IMR-90 (cell line): ENCODE measurements at regions not wholly inside any gene's neighbourhood (a gene's known extent, or its start where the extent isn't known, plus 50 kb on each side); places are given as distances from the start of the nearest gene placed in this dataset.

Source experiments
- ATAC-seq: fragments of 200-7000 bp; cut with Tn5 transposase; 2 replicates; pipeline ENCODE4 v1.9.1; 2020; ENCODE audit warnings: low read depth, mild to moderate bottlenecking, moderate library complexity
- BruUV-seq: library from RNA; stranded (reverse); fragments of 400-500 nt; replicated peaks from 2 replicates; lab custom pipeline; 2021; lab: Mats Ljungman, UMichigan
- CTCF ChIA-PET: fragments of 300-600 bp; formaldehyde crosslinking; extraction: SDS; loops from one replicate; lab custom pipeline; 2021; ENCODE audit warnings: antibody characterized with exemption; lab: Yijun Ruan, JAX
- POLR2A ChIA-PET: fragments of 300-600 bp; sonication (Branson Sonifier 250); formaldehyde crosslinking; loops from one replicate; lab custom pipeline; 2022; ENCODE audit warnings: antibody characterized with exemption; ENCODE audit not compliant: unreplicated experiment; lab: Charles Lee
- DNase-seq: peaks from one replicate; pipeline ENCODE4 v3.0.0; 2013
- H2AFZ ChIP-seq: replicated peaks from 2 replicates; pipeline ENCODE3; 2013; ENCODE audit warnings: low read length, mild to moderate bottlenecking; ENCODE audit not compliant: poor library complexity
- H2AK5ac ChIP-seq: 2 replicates; pipeline ENCODE4 v1.6.1; 2013; ENCODE audit warnings: low read depth, low read length, inconsistent platforms
- H2AK9ac ChIP-seq: replicated peaks from 2 replicates; pipeline ENCODE3; 2013; ENCODE audit warnings: mild to moderate bottlenecking, low read depth, low read length, moderate library complexity; ENCODE audit not compliant: poor library complexity
- H2BK120ac ChIP-seq: 2 replicates; pipeline ENCODE4 v1.6.1; 2013; ENCODE audit warnings: low read depth, low read length, inconsistent platforms
- H2BK15ac ChIP-seq: 3 replicates; pipeline ENCODE4 v1.6.1; 2013; ENCODE audit warnings: low read depth, low read length, inconsistent platforms
- H2BK20ac ChIP-seq: 2 replicates; pipeline ENCODE4 v1.6.1; 2013; ENCODE audit warnings: low read depth, mild to moderate bottlenecking, inconsistent platforms, low read length, moderate library complexity
- H2BK5ac ChIP-seq: 2 replicates; pipeline ENCODE4 v1.6.1; 2013; ENCODE audit warnings: mild to moderate bottlenecking, low read depth, low read length, inconsistent platforms; ENCODE audit not compliant: poor library complexity, severe bottlenecking
- H3K14ac ChIP-seq: replicated peaks from 2 replicates; pipeline ENCODE4 v1.6.1; 2013; ENCODE audit warnings: low read depth, low read length, inconsistent platforms
- H3K18ac ChIP-seq: 2 replicates; pipeline ENCODE4 v1.6.1; 2013; ENCODE audit warnings: low read depth, low read length, control low read depth
- H3K23ac ChIP-seq: 2 replicates; pipeline ENCODE4 v1.6.1; 2013; ENCODE audit warnings: low read depth, low read length, inconsistent platforms
- H3K27ac ChIP-seq: 2 replicates; pipeline ENCODE4 v1.5.1; 2013; ENCODE audit warnings: mild to moderate bottlenecking, control low read depth, low read length; ENCODE audit not compliant: insufficient read depth
- H3K27me3 ChIP-seq: 2 replicates; pipeline ENCODE4 v1.6.1; 2013; ENCODE audit warnings: low read length; ENCODE audit not compliant: control insufficient read depth, insufficient read depth
- H3K36me3 ChIP-seq: 2 replicates; pipeline ENCODE4 v1.6.1; 2013; ENCODE audit warnings: low read length, mixed read lengths; ENCODE audit not compliant: control insufficient read depth, insufficient read depth
- H3K4ac ChIP-seq: 2 replicates; pipeline ENCODE4 v1.6.1; 2013; ENCODE audit warnings: low read depth, low read length, inconsistent platforms
- H3K4me1 ChIP-seq: 2 replicates; pipeline ENCODE4 v1.6.1; 2013; ENCODE audit warnings: low read length, mixed read lengths; ENCODE audit not compliant: control insufficient read depth, insufficient read depth
- H3K4me2 ChIP-seq: 2 replicates; pipeline ENCODE4 v1.6.1; 2013; ENCODE audit warnings: low read depth, mild to moderate bottlenecking, control low read depth, low read length, moderate library complexity
- H3K4me3 ChIP-seq: 2 replicates; pipeline ENCODE4 v1.5.1; 2013; ENCODE audit warnings: low read depth, mild to moderate bottlenecking, control low read depth, low read length, moderate library complexity; ENCODE audit not compliant: insufficient read depth
- H3K56ac ChIP-seq: 2 replicates; pipeline ENCODE4 v1.6.1; 2013; ENCODE audit warnings: low read length, inconsistent platforms; ENCODE audit not compliant: insufficient read depth; ENCODE audit errors: extremely low read depth
- H3K79me1 ChIP-seq, 2 experiments: 2 replicates each; pipeline ENCODE4 v1.6.1; 2013; ENCODE audit warnings: low read length in 2 of 2, inconsistent platforms in 1 of 2, low read depth in 1 of 2
- H3K9ac ChIP-seq: 2 replicates; pipeline ENCODE4 v1.6.1; 2013; ENCODE audit warnings: low read depth, low read length, control low read depth
- H3K9me1 ChIP-seq: 2 replicates; pipeline ENCODE4 v1.6.1; 2013; ENCODE audit warnings: low read length, inconsistent platforms; ENCODE audit not compliant: insufficient read depth
- H3K9me3 ChIP-seq: 2 replicates; pipeline ENCODE4 v1.6.1; 2013; ENCODE audit warnings: low read length; ENCODE audit not compliant: control insufficient read depth, insufficient read depth
- H4K20me1 ChIP-seq: 2 replicates; pipeline ENCODE4 v1.6.1; 2013; ENCODE audit warnings: low read length, inconsistent platforms; ENCODE audit not compliant: insufficient read depth
- H4K5ac ChIP-seq: 2 replicates; pipeline ENCODE4 v1.6.1; 2013; ENCODE audit warnings: mild to moderate bottlenecking, low read depth, low read length, control low read depth
- H4K8ac ChIP-seq, 2 experiments: 2 replicates each; pipeline ENCODE4 v1.6.1; 2013; ENCODE audit warnings: low read depth in 2 of 2, low read length in 2 of 2, control low read depth in 1 of 2, inconsistent platforms in 1 of 2
- H4K91ac ChIP-seq: 2 replicates; pipeline ENCODE4 v1.6.1; 2013; ENCODE audit warnings: low read depth, low read length, inconsistent platforms; ENCODE audit not compliant: insufficient read depth
- BHLHE40 ChIP-seq: fragments of 150-350 bp; IDR thresholded peaks from 2 replicates; pipeline ENCODE4 v1.6.1; 2016; ENCODE audit warnings: mild to moderate bottlenecking, low read depth, low read length
- CEBPB ChIP-seq: IDR thresholded peaks from 2 replicates; pipeline ENCODE4 v1.6.1; 2012; ENCODE audit warnings: low read depth, low read length, improper control_type of control experiment
- CHD1 ChIP-seq: IDR thresholded peaks from 2 replicates; pipeline ENCODE4 v1.6.1; 2012; ENCODE audit warnings: low read depth, low read length, improper control_type of control experiment
- FOS ChIP-seq: fragments of 150-350 bp; IDR thresholded peaks from 2 replicates; pipeline ENCODE4 v1.6.1; 2016; ENCODE audit warnings: low read depth, low read length
- MXI1 ChIP-seq: IDR thresholded peaks from 2 replicates; pipeline ENCODE4 v1.6.1; 2012; ENCODE audit warnings: low read depth, mild to moderate bottlenecking, low read length, moderate library complexity, borderline replicate concordance
- NFE2L2 ChIP-seq: fragments of 150-350 bp; IDR thresholded peaks from 2 replicates; pipeline ENCODE4 v1.6.1; 2016; ENCODE audit warnings: low read depth, mild to moderate bottlenecking, low read length
- POLR2A ChIP-seq: IDR thresholded peaks from 2 replicates; pipeline ENCODE4 v1.6.1; 2012; ENCODE audit warnings: mild to moderate bottlenecking, low read depth, low read length
- RAD21 ChIP-seq: IDR thresholded peaks from 2 replicates; pipeline ENCODE4 v1.6.1; 2012; ENCODE audit warnings: low read length, improper control_type of control experiment
- RCOR1 ChIP-seq: IDR thresholded peaks from 2 replicates; pipeline ENCODE4 v1.6.1; 2012; ENCODE audit warnings: mild to moderate bottlenecking, low read length, improper control_type of control experiment; ENCODE audit not compliant: insufficient replicate concordance
- RFX5 ChIP-seq: IDR thresholded peaks from 2 replicates; pipeline ENCODE4 v1.8.0; 2012; ENCODE audit warnings: low read depth, mild to moderate bottlenecking, low read length, moderate library complexity
- SMC3 ChIP-seq: fragments of 150-350 bp; IDR thresholded peaks from 2 replicates; pipeline ENCODE4 v1.6.1; 2016; ENCODE audit warnings: low read depth, mild to moderate bottlenecking, antibody characterized with exemption, low read length, moderate library complexity
- WGBS, 2 experiments: methylation state at CpG; one replicate each; pipeline versions ENCODE4 v1.1.5 to v1.1.7; 2013; ENCODE audit warnings: missing lambda C conversion rate in 2 of 2; ENCODE audit not compliant: insufficient read length in 1 of 2; ENCODE audit errors: extremely low coverage in 2 of 2; 5-methylcytosine and 5-hydroxymethylcytosine counted together
- dilution Hi-C: fragments of 300-500 bp; cut with HindIII; formaldehyde crosslinking; loops from one replicate; pipeline ENCODE4 v1.14.3; 2018; ENCODE audit warnings: low sequenced_read_pairs; ENCODE audit not compliant: unreplicated experiment
- in situ Hi-C: fragments of 300-500 bp; cut with MboI; formaldehyde crosslinking; loops from 3 replicates; pipeline ENCODE4 v1.14.3; 2019; ENCODE audit warnings: low sequenced_read_pairs, inconsistent platforms, mixed read lengths
- intact Hi-C: fragments of 100-400 bp; cut with micrococcal nuclease; formaldehyde crosslinking; loops from 2 replicates; pipeline ENCODE4 v1.10.0; 2022
- TF ChIP-seq, protein P1 (sequence below): fragments of 150-350 bp; IDR thresholded peaks from 2 replicates; pipeline ENCODE4 v1.6.1; 2017; ENCODE audit warnings: mild to moderate bottlenecking, antibody characterized with exemption, low read length, low read depth
- TF ChIP-seq, protein P2 (sequence below): conservative IDR thresholded peaks from 2 replicates; pipeline ENCODE4 v1.5.1; 2012; ENCODE audit warnings: mild to moderate bottlenecking, low read depth, low read length, improper control_type of control experiment

DNA sequence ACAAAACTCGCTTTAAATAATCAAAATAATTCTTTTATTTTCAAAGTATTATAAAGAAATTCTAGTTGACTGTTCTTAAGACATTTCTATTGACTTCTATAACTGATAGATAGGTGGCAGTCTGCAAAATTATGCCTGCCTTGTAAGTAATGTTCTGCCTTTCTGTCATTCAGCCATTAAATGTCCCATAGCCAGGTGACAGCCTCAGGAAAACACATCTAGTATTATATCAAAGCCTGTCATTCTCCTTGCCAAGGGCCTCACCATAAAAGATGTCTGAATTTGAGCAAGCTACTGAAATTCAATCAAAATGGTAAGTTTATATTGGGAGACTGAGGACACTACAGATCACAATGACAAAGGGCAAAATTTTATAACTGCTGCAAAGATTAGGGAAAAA, 170.4 kb upstream of the COX7C start:
- intact Hi-C loops (no loop called here), dilution Hi-C loops (no loop called here), in situ Hi-C loops (no loop called here)
- H3K56ac ChIP-seq, result no peak overlapping the region
- CTCF ChIA-PET, result no interaction called here
- no peak overlapping the region for H2BK15ac ChIP-seq
- no peak overlapping the region for H2AFZ ChIP-seq
- no peak overlapping the region for H3K14ac ChIP-seq
- no peak overlapping the region for H4K8ac ChIP-seq
- no peak for ATAC-seq
- H2AK5ac ChIP-seq, result no peak overlapping the region
- H3K4me1 ChIP-seq, result no peaks in the 10 kb centered on the region
- TF ChIP-seq CHD1 (no peak), POLR2A (no peak), FOS (no peak), RCOR1 (no peak), MXI1 (no peak), NFE2L2 (no peak), SMC3 (no peak), RAD21 (no peak), CEBPB (no peak), BHLHE40 (no peak), RFX5 (no peak)
- TF ChIP-seq, protein P1, sequence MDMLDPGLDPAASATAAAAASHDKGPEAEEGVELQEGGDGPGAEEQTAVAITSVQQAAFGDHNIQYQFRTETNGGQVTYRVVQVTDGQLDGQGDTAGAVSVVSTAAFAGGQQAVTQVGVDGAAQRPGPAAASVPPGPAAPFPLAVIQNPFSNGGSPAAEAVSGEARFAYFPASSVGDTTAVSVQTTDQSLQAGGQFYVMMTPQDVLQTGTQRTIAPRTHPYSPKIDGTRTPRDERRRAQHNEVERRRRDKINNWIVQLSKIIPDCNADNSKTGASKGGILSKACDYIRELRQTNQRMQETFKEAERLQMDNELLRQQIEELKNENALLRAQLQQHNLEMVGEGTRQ, result no peak
- TF ChIP-seq, protein P2, sequence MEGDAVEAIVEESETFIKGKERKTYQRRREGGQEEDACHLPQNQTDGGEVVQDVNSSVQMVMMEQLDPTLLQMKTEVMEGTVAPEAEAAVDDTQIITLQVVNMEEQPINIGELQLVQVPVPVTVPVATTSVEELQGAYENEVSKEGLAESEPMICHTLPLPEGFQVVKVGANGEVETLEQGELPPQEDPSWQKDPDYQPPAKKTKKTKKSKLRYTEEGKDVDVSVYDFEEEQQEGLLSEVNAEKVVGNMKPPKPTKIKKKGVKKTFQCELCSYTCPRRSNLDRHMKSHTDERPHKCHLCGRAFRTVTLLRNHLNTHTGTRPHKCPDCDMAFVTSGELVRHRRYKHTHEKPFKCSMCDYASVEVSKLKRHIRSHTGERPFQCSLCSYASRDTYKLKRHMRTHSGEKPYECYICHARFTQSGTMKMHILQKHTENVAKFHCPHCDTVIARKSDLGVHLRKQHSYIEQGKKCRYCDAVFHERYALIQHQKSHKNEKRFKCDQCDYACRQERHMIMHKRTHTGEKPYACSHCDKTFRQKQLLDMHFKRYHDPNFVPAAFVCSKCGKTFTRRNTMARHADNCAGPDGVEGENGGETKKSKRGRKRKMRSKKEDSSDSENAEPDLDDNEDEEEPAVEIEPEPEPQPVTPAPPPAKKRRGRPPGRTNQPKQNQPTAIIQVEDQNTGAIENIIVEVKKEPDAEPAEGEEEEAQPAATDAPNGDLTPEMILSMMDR, result no peak
- POLR2A ChIA-PET, result no interaction called here
- no peak overlapping the region for H3K18ac ChIP-seq
- no peak overlapping the region for H3K4me2 ChIP-seq
- H3K9me3 ChIP-seq, result no peaks in the 10 kb centered on the region; the same call in 1 of the 2 replicates
- no peak overlapping the region for H3K4me3 ChIP-seq
- no peak for DNase-seq
- no TSS peak for BruUV-seq
- H3K27me3 ChIP-seq, result no peaks in the 10 kb centered on the region
- no peak overlapping the region for H3K27ac ChIP-seq
- no peaks in the 10 kb centered on the region for H3K79me1 ChIP-seq
- no peak overlapping the region for H3K4ac ChIP-seq
- no peak overlapping the region for H3K9ac ChIP-seq
- no peak overlapping the region for H4K91ac ChIP-seq
- H4K5ac ChIP-seq, result no peak overlapping the region
- H3K23ac ChIP-seq, result no peak overlapping the region
- H2BK20ac ChIP-seq, result no peak overlapping the region
- no peak overlapping the region for H2BK120ac ChIP-seq
- H3K36me3 ChIP-seq, result no peaks in the 10 kb centered on the region
- H2BK5ac ChIP-seq, result no peak overlapping the region
- no peak overlapping the region for H2AK9ac ChIP-seq
- WGBS, 2 experiments, result no CpG with 5 or more reads among the region's 1 CpG
- H3K9me1 ChIP-seq, result no peaks in the 10 kb centered on the region
- H4K20me1 ChIP-seq, result no peaks in the 10 kb centered on the region
